MM.1S (cell line): ENCODE measurements at regions not wholly inside any gene's neighbourhood (a gene's known extent, or its start where the extent isn't known, plus 50 kb on each side); places are given as distances from the start of the nearest gene placed in this dataset.

Experiments used
- CTCF ChIP-seq: fragments of 300-600 bp; sonication (generic); IDR thresholded peaks from 2 replicates; pipeline ENCODE4 v1.5.1; 2016; ENCODE audit warnings: antibody characterized with exemption, low read length, mixed read lengths
- EZH2 ChIP-seq: fragments of 300-600 bp; sonication (generic); optimal IDR thresholded peaks from 2 replicates; pipeline ENCODE3; 2017; ENCODE audit warnings: low read depth, mild to moderate bottlenecking, antibody characterized with exemption, low read length, mixed read lengths

- TF ChIP-seq CTCF (no peak), EZH2 (no peak)
These were observed 1637.5 kb upstream of the PCDH7 start for GRCh38 chr4:29082684-29083083.
